ENCODE measurements at regions not wholly inside any gene's neighbourhood (a gene's known extent, or its start where the extent isn't known, plus 50 kb on each side); places are given as distances from the start of the nearest gene placed in this dataset.
A peak's percentile ranks its signal among the peaks of the same experiment; 100 is the strongest.

- no peaks in the 10 kb centered on the region for H3K27me3 ChIP-seq (ENCODE audit: insufficient read depth, low read length)
Measured at GRCh38 chr12:24034160-24034559, 84.7 kb upstream of the SOX5 start.

GRCh38 chr12:24027352-24027751 is 77.9 kb upstream of the SOX5 start:
- no peaks in the 10 kb centered on the region for H3K36me3 ChIP-seq (ENCODE audit: insufficient read depth, low read length)
- no peak overlapping the region for H3K9ac ChIP-seq (ENCODE audit: low read length)
- H3K9me2 ChIP-seq (ENCODE audit: low read depth, low read length), result no peaks in the 10 kb centered on the region
- no peaks in the 10 kb centered on the region for H3F3A ChIP-seq (ENCODE audit: insufficient read depth, low read length)
- no peaks in the 10 kb centered on the region for H3K4me1 ChIP-seq (ENCODE audit: insufficient read depth, low read length, severe bottlenecking)
- H3K4me2 ChIP-seq (ENCODE audit: low read length), result no peak overlapping the region
- H4K20me1 ChIP-seq (ENCODE audit: insufficient read depth, low read length), result no peaks in the 10 kb centered on the region
- no peaks in the 10 kb centered on the region for H3K9me3 ChIP-seq (ENCODE audit: low read length)
- no peak overlapping the region for H2AFZ ChIP-seq (ENCODE audit: low read length)
- H3K79me2 ChIP-seq (ENCODE audit: insufficient read depth, low read length), result no peaks in the 10 kb centered on the region
- H3K27ac ChIP-seq (ENCODE audit: low read depth, low read length, poor library complexity, severe bottlenecking), result no peak overlapping the region
- TF ChIP-seq CTCF (IDR thresholded peaks at IDR 0.05; ENCODE audit: low read length) (no peak), EZH2 (IDR thresholded peaks at IDR 0.05; ENCODE audit: borderline replicate concordance, low read length) (no peak)
- H3K4me3 ChIP-seq (ENCODE audit: low read depth, low read length, poor library complexity, severe bottlenecking), result no peak overlapping the region
- no peaks in the 10 kb centered on the region for H3K27me3 ChIP-seq (ENCODE audit: insufficient read depth, low read length)

More at GRCh38 chr12:24034160-24034559, 84.7 kb upstream of the SOX5 start:
- Histone ChIP-seq H3K36me3 (ENCODE audit: insufficient read depth, low read length) (no peaks in the 10 kb centered on the region), H3K27ac (ENCODE audit: low read depth, low read length, poor library complexity, severe bottlenecking) (no peak overlapping the region), H4K20me1 (ENCODE audit: insufficient read depth, low read length) (no peaks in the 10 kb centered on the region), H3K79me2 (ENCODE audit: insufficient read depth, low read length) (no peaks in the 10 kb centered on the region), H3F3A (ENCODE audit: insufficient read depth, low read length) (no peaks in the 10 kb centered on the region), H3K9me3 (ENCODE audit: low read length) (no peaks in the 10 kb centered on the region), H3K9me2 (ENCODE audit: low read depth, low read length) (no peaks in the 10 kb centered on the region), H2AFZ (ENCODE audit: low read length) (no peak overlapping the region), H3K4me1 (ENCODE audit: insufficient read depth, low read length, severe bottlenecking) (no peaks in the 10 kb centered on the region), H3K4me2 (ENCODE audit: low read length) (no peak overlapping the region), H3K9ac (ENCODE audit: low read length) (no peak overlapping the region), H3K4me3 (ENCODE audit: low read depth, low read length, poor library complexity, severe bottlenecking) (no peak overlapping the region)
- TF ChIP-seq CTCF (IDR thresholded peaks at IDR 0.05; ENCODE audit: low read length), result no peak
- no peak for TF ChIP-seq EZH2 (IDR thresholded peaks at IDR 0.05; ENCODE audit: borderline replicate concordance, low read length)

GRCh38 chr12:24025153-24025798 is 75.8 kb upstream of the SOX5 start:
- H3K4me2 ChIP-seq (ENCODE audit: low read length), result no peak overlapping the region
- H3K9ac ChIP-seq (ENCODE audit: low read length), result no peak overlapping the region
- no peak overlapping the region for H3K4me3 ChIP-seq (ENCODE audit: low read depth, low read length, poor library complexity, severe bottlenecking)
- H3K79me2 ChIP-seq (ENCODE audit: insufficient read depth, low read length), result no peaks in the 10 kb centered on the region
- no peaks in the 10 kb centered on the region for H4K20me1 ChIP-seq (ENCODE audit: insufficient read depth, low read length)
- H3K9me2 ChIP-seq (ENCODE audit: low read depth, low read length), result no peaks in the 10 kb centered on the region
- H3K4me1 ChIP-seq (ENCODE audit: insufficient read depth, low read length, severe bottlenecking), result no peaks in the 10 kb centered on the region
- H3K9me3 ChIP-seq (ENCODE audit: low read length), result no peaks in the 10 kb centered on the region
- no peak overlapping the region for H3K27ac ChIP-seq (ENCODE audit: low read depth, low read length, poor library complexity, severe bottlenecking)
- no peak overlapping the region for H2AFZ ChIP-seq (ENCODE audit: low read length)
- TF ChIP-seq EZH2 (IDR thresholded peaks at IDR 0.05; ENCODE audit: borderline replicate concordance, low read length), result no peak
- peak; percentile 35; the same call in 1 of the 2 replicates for TF ChIP-seq CTCF (IDR thresholded peaks at IDR 0.05; ENCODE audit: low read length)
- H3K27me3 ChIP-seq (ENCODE audit: insufficient read depth, low read length), result no peaks in the 10 kb centered on the region
- no peaks in the 10 kb centered on the region for H3F3A ChIP-seq (ENCODE audit: insufficient read depth, low read length)
- no peaks in the 10 kb centered on the region for H3K36me3 ChIP-seq (ENCODE audit: insufficient read depth, low read length)
